ENCODE measurements at regions not wholly inside any gene's neighbourhood (a gene's known extent, or its start where the extent isn't known, plus 50 kb on each side); places are given as distances from the start of the nearest gene placed in this dataset.

- H3K4me3 ChIP-seq, result no peak overlapping the region
- H3K4me1 ChIP-seq, result no peaks in the 10 kb centered on the region
- no peak overlapping the region for H3K27ac ChIP-seq
- no peaks in the 10 kb centered on the region for H3K9me3 ChIP-seq
- TF ChIP-seq CTCF (IDR thresholded peaks at IDR 0.05), result no peak
- no peaks in the 10 kb centered on the region for H3K36me3 ChIP-seq
- no peak for DNase-seq (ENCODE audit: low spot score)
- no peaks in the 10 kb centered on the region for H3K27me3 ChIP-seq
Observed at GRCh38 chr13:105740739-105741138, 794.7 kb downstream of the EFNB2 start.

- Histone ChIP-seq H3K4me1 (no peaks in the 10 kb centered on the region), H3K4me3 (no peak overlapping the region), H3K27me3 (no peaks in the 10 kb centered on the region), H3K27ac (no peak overlapping the region), H3K9me3 (no peaks in the 10 kb centered on the region), H3K36me3 (no peaks in the 10 kb centered on the region)
- DNase-seq (ENCODE audit: low spot score), result no peak
- TF ChIP-seq CTCF (IDR thresholded peaks at IDR 0.05), result no peak
Observed at GRCh38 chr13:105737688-105738087, 797.8 kb downstream of the EFNB2 start.

GRCh38 chr13:105735281-105735680, 800.2 kb downstream of the EFNB2 start:
- Histone ChIP-seq H3K4me1 (no peaks in the 10 kb centered on the region), H3K9me3 (no peaks in the 10 kb centered on the region), H3K27me3 (no peaks in the 10 kb centered on the region), H3K4me3 (no peak overlapping the region), H3K27ac (no peak overlapping the region), H3K36me3 (no peaks in the 10 kb centered on the region)
- no peak for DNase-seq (ENCODE audit: low spot score)
- no peak for TF ChIP-seq CTCF (IDR thresholded peaks at IDR 0.05)

GRCh38 chr13:105732806-105733529, 802.5 kb downstream of the EFNB2 start:
- Histone ChIP-seq H3K4me1 (no peaks in the 10 kb centered on the region), H3K9me3 (no peaks in the 10 kb centered on the region), H3K27me3 (no peaks in the 10 kb centered on the region), H3K4me3 (no peak overlapping the region), H3K36me3 (no peaks in the 10 kb centered on the region), H3K27ac (no peak overlapping the region)
- TF ChIP-seq CTCF (IDR thresholded peaks at IDR 0.05), result no peak
- DNase-seq (ENCODE audit: low spot score), result no peak

GRCh38 chr13:105725887-105726286, 809.6 kb downstream of the EFNB2 start:
- Histone ChIP-seq H3K27ac (no peak overlapping the region), H3K9me3 (no peaks in the 10 kb centered on the region), H3K36me3 (no peaks in the 10 kb centered on the region), H3K27me3 (no peaks in the 10 kb centered on the region), H3K4me1 (no peaks in the 10 kb centered on the region), H3K4me3 (no peak overlapping the region)
- TF ChIP-seq CTCF (IDR thresholded peaks at IDR 0.05), result no peak
- no peak for DNase-seq (ENCODE audit: low spot score)

- no peak for DNase-seq (ENCODE audit: low spot score)
- Histone ChIP-seq H3K36me3 (no peaks in the 10 kb centered on the region), H3K27ac (no peak overlapping the region), H3K4me3 (no peak overlapping the region), H3K9me3 (no peaks in the 10 kb centered on the region), H3K27me3 (no peaks in the 10 kb centered on the region), H3K4me1 (no peaks in the 10 kb centered on the region)
- TF ChIP-seq CTCF (IDR thresholded peaks at IDR 0.05), result no peak
Observed at GRCh38 chr13:105721016-105721415, 814.4 kb downstream of the EFNB2 start.

All from right atrium auricular region (tissue), 2 donors.